DND-41 (cell line): ENCODE measurements at regions not wholly inside any gene's neighbourhood (a gene's known extent, or its start where the extent isn't known, plus 50 kb on each side); places are given as distances from the start of the nearest gene placed in this dataset.

ENCODE experiments used
- CTCF ChIP-seq: IDR thresholded peaks from 2 replicates; pipeline ENCODE4 v1.5.1; 2012; ENCODE audit warnings: borderline replicate concordance, low read length, moderate library complexity, mild to moderate bottlenecking; ENCODE audit not compliant: poor library complexity, severe bottlenecking; ENCODE audit errors: extremely low read depth
- EZH2 ChIP-seq: IDR thresholded peaks from 3 replicates; pipeline ENCODE4 v1.6.1; 2012; ENCODE audit warnings: borderline replicate concordance, low read depth, mild to moderate bottlenecking, moderate library complexity, low read length, inconsistent platforms; ENCODE audit not compliant: severe bottlenecking

GRCh38 chr4:95636061-95636460 lies 87.3 kb upstream of the UNC5C start:
- no peak for TF ChIP-seq CTCF
- no peak for TF ChIP-seq EZH2
